H9 (cell line): ENCODE measurements at regions not wholly inside any gene's neighbourhood (a gene's known extent, or its start where the extent isn't known, plus 50 kb on each side); places are given as distances from the start of the nearest gene placed in this dataset.

Experiments used
- DNase-seq: peaks from one replicate; pipeline ENCODE4 v3.0.0-alpha.2; 2017
- H2AFZ ChIP-seq: one replicate; pipeline ENCODE4 v1.6.1; 2013; ENCODE audit warnings: mild to moderate bottlenecking, low read length, control low read depth, moderate library complexity
- H2AK5ac ChIP-seq: 2 replicates; pipeline ENCODE4 v1.6.1; 2013; ENCODE audit warnings: low read length, control low read depth, mixed read lengths; ENCODE audit not compliant: insufficient read length
- H2BK120ac ChIP-seq: one replicate; pipeline ENCODE4 v1.6.1; 2013; ENCODE audit warnings: low read depth, mild to moderate bottlenecking, low read length, control low read depth, inconsistent platforms; ENCODE audit not compliant: poor library complexity, severe bottlenecking
- H2BK12ac ChIP-seq: 2 replicates; pipeline ENCODE4 v1.6.1; 2013; ENCODE audit warnings: low read length, control low read depth, mixed read lengths, low read depth; ENCODE audit not compliant: insufficient read length
- H2BK15ac ChIP-seq: 2 replicates; pipeline ENCODE4 v1.6.1; 2013; ENCODE audit warnings: low read depth, low read length, control low read depth
- H2BK20ac ChIP-seq: one replicate; pipeline ENCODE4 v1.6.1; 2013; ENCODE audit warnings: low read depth, mild to moderate bottlenecking, low read length, control low read depth, inconsistent platforms; ENCODE audit not compliant: poor library complexity, severe bottlenecking
- H2BK5ac ChIP-seq: 2 replicates; pipeline ENCODE4 v1.6.1; 2013; ENCODE audit warnings: low read length, control low read depth, mixed read lengths; ENCODE audit not compliant: insufficient read length
- H3K14ac ChIP-seq: 2 replicates; pipeline ENCODE4 v1.6.1; 2013; ENCODE audit warnings: low read length, control low read depth; ENCODE audit not compliant: insufficient read depth
- H3K18ac ChIP-seq: 2 replicates; pipeline ENCODE4 v1.6.1; 2013; ENCODE audit warnings: low read depth, mild to moderate bottlenecking, mixed read lengths, low read length, control low read depth; ENCODE audit not compliant: insufficient read length
- H3K23ac ChIP-seq: 2 replicates; pipeline ENCODE4 v1.6.1; 2013; ENCODE audit warnings: low read length, control low read depth, mixed read lengths, low read depth; ENCODE audit not compliant: insufficient read length
- H3K23me2 ChIP-seq: 2 replicates; pipeline ENCODE4 v1.6.1; 2013; ENCODE audit warnings: low read depth, mild to moderate bottlenecking, mixed read lengths, low read length, control low read depth; ENCODE audit not compliant: insufficient read length, poor library complexity, severe bottlenecking
- H3K27ac ChIP-seq: 2 replicates; pipeline ENCODE4 v1.5.1; 2013; ENCODE audit warnings: low read length, control low read depth, mixed read lengths, low read depth; ENCODE audit not compliant: insufficient read length
- H3K27me3 ChIP-seq: 2 replicates; pipeline ENCODE4 v1.6.1; 2013; ENCODE audit warnings: low read length, control low read depth, inconsistent platforms; ENCODE audit not compliant: insufficient read depth
- H3K4ac ChIP-seq: 2 replicates; pipeline ENCODE4 v1.6.1; 2013; ENCODE audit warnings: low read depth, mild to moderate bottlenecking, control low read depth, inconsistent platforms, low read length, moderate library complexity
- H3K4me1 ChIP-seq: 2 replicates; pipeline ENCODE4 v1.6.1; 2013; ENCODE audit warnings: low read length, control low read depth, inconsistent platforms; ENCODE audit not compliant: insufficient read depth
- H3K4me2 ChIP-seq: 2 replicates; pipeline ENCODE4 v1.6.1; 2013; ENCODE audit warnings: low read length, control low read depth, mixed read lengths; ENCODE audit not compliant: insufficient read length, insufficient read depth
- H3K56ac ChIP-seq: 2 replicates; pipeline ENCODE4 v1.6.1; 2013; ENCODE audit warnings: low read depth, mild to moderate bottlenecking, mixed read lengths, low read length, control low read depth; ENCODE audit not compliant: insufficient read length
- H3K79me1 ChIP-seq: 2 replicates; pipeline ENCODE4 v1.6.1; 2013; ENCODE audit warnings: low read depth, mild to moderate bottlenecking, moderate library complexity, low read length, control low read depth, inconsistent platforms; ENCODE audit not compliant: insufficient read depth, poor library complexity, severe bottlenecking
- H3K79me2 ChIP-seq: 2 replicates; pipeline ENCODE4 v1.6.1; 2013; ENCODE audit warnings: low read length, control low read depth, inconsistent platforms; ENCODE audit not compliant: insufficient read depth
- H3K9ac ChIP-seq: 2 replicates; pipeline ENCODE4 v1.6.1; 2013; ENCODE audit warnings: low read length, control low read depth, mixed read lengths; ENCODE audit not compliant: insufficient read length; ENCODE audit errors: extremely low read depth
- H3K9me3 ChIP-seq: one replicate; pipeline ENCODE4 v1.6.1; 2013; ENCODE audit warnings: low read depth, low read length, inconsistent platforms; ENCODE audit not compliant: control insufficient read depth
- H3T11ph ChIP-seq: one replicate; pipeline ENCODE4 v1.6.1; 2013; ENCODE audit warnings: mild to moderate bottlenecking, low read length, control low read depth, inconsistent platforms
- H4K20me1 ChIP-seq: one replicate; pipeline ENCODE4 v1.6.1; 2013; ENCODE audit not compliant: control insufficient read depth, insufficient read length, insufficient read depth
- H4K5ac ChIP-seq: 2 replicates; pipeline ENCODE4 v1.6.1; 2013; ENCODE audit warnings: low read depth, mild to moderate bottlenecking, mixed read lengths, low read length, control low read depth; ENCODE audit not compliant: insufficient read length
- H4K8ac ChIP-seq: replicated peaks from 2 replicates; pipeline ENCODE4 v1.6.1; 2013; ENCODE audit warnings: low read length, control low read depth, mixed read lengths, low read depth; ENCODE audit not compliant: insufficient read length
- H4K91ac ChIP-seq: 2 replicates; pipeline ENCODE4 v1.6.1; 2013; ENCODE audit warnings: low read depth, mild to moderate bottlenecking, moderate library complexity, mixed read lengths, low read length, control low read depth; ENCODE audit not compliant: insufficient read length
- H3K27ac Mint-ChIP-seq, 3 experiments: 2 replicates in 2 of 3; 3 replicates in 1 of 3; pipeline ENCODE4 v1.8.0; 2020 to 2021; ENCODE audit warnings: mixed read lengths in 3 of 3, mild to moderate bottlenecking in 1 of 3, moderate library complexity in 1 of 3
- H3K27me3 Mint-ChIP-seq: 2 replicates; pipeline ENCODE4 v1.8.0; 2021; ENCODE audit warnings: low read depth, mild to moderate bottlenecking, moderate library complexity, mixed read lengths
- H3K36me3 Mint-ChIP-seq, 3 experiments: 2 replicates in 2 of 3; 3 replicates in 1 of 3; pipeline ENCODE4 v1.8.0; 2020 to 2021; ENCODE audit warnings: low read depth in 3 of 3, mixed read lengths in 3 of 3; ENCODE audit not compliant: insufficient read depth in 1 of 3
- H3K4me1 Mint-ChIP-seq, 2 experiments: 2 replicates each; pipeline ENCODE4 v1.8.0; 2020; ENCODE audit warnings: mixed read lengths in 2 of 2
- H3K4me3 Mint-ChIP-seq, 2 experiments: 2 replicates in 1 of 2; 3 replicates in 1 of 2; pipeline ENCODE4 v1.8.0; 2020 to 2021; ENCODE audit warnings: mild to moderate bottlenecking in 2 of 2, mixed read lengths in 2 of 2, moderate library complexity in 1 of 2
- H3K9me3 Mint-ChIP-seq, 2 experiments: 2 replicates in 1 of 2; 3 replicates in 1 of 2; pipeline ENCODE4 v1.8.0; 2020; ENCODE audit warnings: mild to moderate bottlenecking in 2 of 2, mixed read lengths in 2 of 2, moderate library complexity in 1 of 2
- WGBS: extraction: QIAGEN DNeasy Blood & Tissue Kit; methylation state at CpG from one replicate; pipeline ENCODE4 v1.1.7; 2013; ENCODE audit warnings: missing lambda C conversion rate, low lambda C conversion rate, mixed read lengths; ENCODE audit not compliant: insufficient read length; ENCODE audit errors: extremely low coverage; 5-methylcytosine and 5-hydroxymethylcytosine counted together
- TF ChIP-seq, protein P1 (sequence below): fragments of 200-600 bp; sonication (generic); conservative IDR thresholded peaks from 3 replicates; pipeline ENCODE4 v1.8.0; 2021; ENCODE audit warnings: antibody characterized with exemption, mild to moderate bottlenecking

DNA sequence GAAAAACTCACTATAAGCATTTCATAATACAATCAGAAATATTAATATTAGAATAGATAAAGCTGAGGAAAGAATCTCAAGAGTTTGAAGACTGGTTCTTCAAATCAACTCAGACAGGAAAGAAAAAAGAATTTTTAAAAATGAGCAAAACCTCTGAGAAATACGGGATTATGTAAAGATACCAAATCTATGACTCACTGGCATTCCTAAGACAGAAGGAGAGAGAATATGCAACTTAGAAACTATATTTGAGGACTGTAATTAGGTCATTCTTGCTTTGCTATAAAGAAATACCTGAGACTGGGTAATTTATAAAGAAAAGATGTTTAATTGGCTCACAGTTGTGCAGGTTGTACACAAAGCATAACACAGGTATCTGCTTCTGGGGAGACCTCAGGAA, 665.1 kb downstream of the RNF144B start:
- no peak overlapping the region for H2BK120ac ChIP-seq
- no peak overlapping the region for H3T11ph ChIP-seq
- H2BK12ac ChIP-seq: no peak overlapping the region
- H3K4me2 ChIP-seq: no peak overlapping the region
- H3K23ac ChIP-seq: no peak overlapping the region
- Mint-ChIP-seq H3K36me3 (peaks cover 0 to 10% (median 5%) of the 10 kb centered on the region in 3 experiments; a peak in 5 of 7 replicates), H3K27me3 (no peaks in the 10 kb centered on the region), H3K27ac (peak overlapping the region in 1 of 3 experiments; percentile 37; a peak in 1 of 7 replicates), H3K4me3 (no peak overlapping the region), H3K4me1 (peaks cover 5 to 6% of the 10 kb centered on the region in 2 experiments; a peak in 1 of 4 replicates), H3K9me3 (peaks cover 4 to 11% of the 10 kb centered on the region in 2 experiments; a peak in 3 of 5 replicates)
- no peaks in the 10 kb centered on the region for H3K9me3 ChIP-seq
- no peak overlapping the region for H4K5ac ChIP-seq
- H2BK5ac ChIP-seq: no peak overlapping the region
- H3K4ac ChIP-seq: no peak overlapping the region
- H3K4me1 ChIP-seq: no peaks in the 10 kb centered on the region
- no peaks in the 10 kb centered on the region for H3K79me2 ChIP-seq
- no peak for DNase-seq
- no CpG with 5 or more reads among the region's 1 CpG for WGBS
- H3K27ac ChIP-seq: no peak overlapping the region
- no peak overlapping the region for H2BK20ac ChIP-seq
- no peak overlapping the region for H2BK15ac ChIP-seq
- H3K56ac ChIP-seq: no peak overlapping the region
- H3K9ac ChIP-seq: no peak overlapping the region
- TF ChIP-seq, protein P1, sequence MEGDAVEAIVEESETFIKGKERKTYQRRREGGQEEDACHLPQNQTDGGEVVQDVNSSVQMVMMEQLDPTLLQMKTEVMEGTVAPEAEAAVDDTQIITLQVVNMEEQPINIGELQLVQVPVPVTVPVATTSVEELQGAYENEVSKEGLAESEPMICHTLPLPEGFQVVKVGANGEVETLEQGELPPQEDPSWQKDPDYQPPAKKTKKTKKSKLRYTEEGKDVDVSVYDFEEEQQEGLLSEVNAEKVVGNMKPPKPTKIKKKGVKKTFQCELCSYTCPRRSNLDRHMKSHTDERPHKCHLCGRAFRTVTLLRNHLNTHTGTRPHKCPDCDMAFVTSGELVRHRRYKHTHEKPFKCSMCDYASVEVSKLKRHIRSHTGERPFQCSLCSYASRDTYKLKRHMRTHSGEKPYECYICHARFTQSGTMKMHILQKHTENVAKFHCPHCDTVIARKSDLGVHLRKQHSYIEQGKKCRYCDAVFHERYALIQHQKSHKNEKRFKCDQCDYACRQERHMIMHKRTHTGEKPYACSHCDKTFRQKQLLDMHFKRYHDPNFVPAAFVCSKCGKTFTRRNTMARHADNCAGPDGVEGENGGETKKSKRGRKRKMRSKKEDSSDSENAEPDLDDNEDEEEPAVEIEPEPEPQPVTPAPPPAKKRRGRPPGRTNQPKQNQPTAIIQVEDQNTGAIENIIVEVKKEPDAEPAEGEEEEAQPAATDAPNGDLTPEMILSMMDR: no peak
- no peaks in the 10 kb centered on the region for H4K20me1 ChIP-seq
- no peaks in the 10 kb centered on the region for H3K79me1 ChIP-seq
- no peak overlapping the region for H2AK5ac ChIP-seq
- no peaks in the 10 kb centered on the region for H3K27me3 ChIP-seq
- no peaks in the 10 kb centered on the region for H3K23me2 ChIP-seq
- no peak overlapping the region for H4K91ac ChIP-seq
- H2AFZ ChIP-seq: no peak overlapping the region
- no peak overlapping the region for H4K8ac ChIP-seq
- no peak overlapping the region for H3K18ac ChIP-seq
- H3K14ac ChIP-seq: no peak overlapping the region
